ENCODE measurements at regions not wholly inside any gene's neighbourhood (a gene's known extent, or its start where the extent isn't known, plus 50 kb on each side); places are given as distances from the start of the nearest gene placed in this dataset.
A peak's percentile ranks its signal among the peaks of the same experiment; 100 is the strongest.

DNA sequence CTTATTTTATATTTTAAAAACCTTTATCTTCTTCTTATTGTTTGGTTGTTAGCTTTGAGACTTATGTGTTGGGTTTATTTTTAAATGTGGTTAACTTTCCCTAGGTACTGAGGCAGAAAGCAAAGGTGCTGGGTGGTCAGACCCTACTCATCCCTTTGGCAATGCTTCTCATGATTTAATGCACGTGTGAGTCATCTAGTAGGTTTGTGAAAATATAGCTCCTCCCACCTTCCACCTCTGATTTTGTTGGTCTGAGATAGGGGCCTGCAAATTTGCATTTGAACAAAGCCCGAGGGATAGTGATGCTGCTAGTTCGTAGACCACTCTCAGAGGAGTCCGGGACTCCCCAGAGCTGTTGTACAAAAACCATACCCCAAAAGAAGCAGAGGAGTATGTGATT is 771.3 kb upstream of the ARGLU1 start:
- peak; percentile 35 for DNase-seq (ENCODE audit: low read depth)
- H3K4me3 ChIP-seq (ENCODE audit: low read length) = no peak overlapping the region
- TF ChIP-seq, protein P1, sequence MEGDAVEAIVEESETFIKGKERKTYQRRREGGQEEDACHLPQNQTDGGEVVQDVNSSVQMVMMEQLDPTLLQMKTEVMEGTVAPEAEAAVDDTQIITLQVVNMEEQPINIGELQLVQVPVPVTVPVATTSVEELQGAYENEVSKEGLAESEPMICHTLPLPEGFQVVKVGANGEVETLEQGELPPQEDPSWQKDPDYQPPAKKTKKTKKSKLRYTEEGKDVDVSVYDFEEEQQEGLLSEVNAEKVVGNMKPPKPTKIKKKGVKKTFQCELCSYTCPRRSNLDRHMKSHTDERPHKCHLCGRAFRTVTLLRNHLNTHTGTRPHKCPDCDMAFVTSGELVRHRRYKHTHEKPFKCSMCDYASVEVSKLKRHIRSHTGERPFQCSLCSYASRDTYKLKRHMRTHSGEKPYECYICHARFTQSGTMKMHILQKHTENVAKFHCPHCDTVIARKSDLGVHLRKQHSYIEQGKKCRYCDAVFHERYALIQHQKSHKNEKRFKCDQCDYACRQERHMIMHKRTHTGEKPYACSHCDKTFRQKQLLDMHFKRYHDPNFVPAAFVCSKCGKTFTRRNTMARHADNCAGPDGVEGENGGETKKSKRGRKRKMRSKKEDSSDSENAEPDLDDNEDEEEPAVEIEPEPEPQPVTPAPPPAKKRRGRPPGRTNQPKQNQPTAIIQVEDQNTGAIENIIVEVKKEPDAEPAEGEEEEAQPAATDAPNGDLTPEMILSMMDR (IDR thresholded peaks at IDR 0.05; ENCODE audit: insufficient read depth, low read depth, low read length, missing control alignments) = no peak

DNA sequence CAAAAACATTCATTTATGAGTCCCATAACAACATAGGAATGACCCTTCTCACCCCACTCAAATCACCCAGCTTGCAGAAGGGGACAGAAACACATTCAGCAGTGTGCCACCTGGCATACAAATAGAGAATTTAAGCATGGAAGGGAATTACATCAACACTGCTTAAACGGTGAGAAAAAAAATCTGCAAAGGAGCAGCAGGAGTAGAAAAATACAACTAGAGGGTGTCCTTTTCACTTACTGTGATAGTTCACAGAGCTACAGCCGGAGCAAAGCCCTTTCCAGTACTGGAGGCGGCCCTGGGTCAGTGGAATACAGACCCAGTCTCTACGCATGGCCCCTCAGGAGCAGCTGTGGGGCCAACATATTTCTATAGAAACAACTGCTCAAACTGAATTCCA is 764.3 kb upstream of the ARGLU1 start:
- TF ChIP-seq, protein P1 (IDR thresholded peaks at IDR 0.05; ENCODE audit: insufficient read depth, low read depth, low read length, missing control alignments) = no peak
- no peak overlapping the region for H3K4me3 ChIP-seq (ENCODE audit: low read length)
- DNase-seq (ENCODE audit: low read depth) = no peak

DNA sequence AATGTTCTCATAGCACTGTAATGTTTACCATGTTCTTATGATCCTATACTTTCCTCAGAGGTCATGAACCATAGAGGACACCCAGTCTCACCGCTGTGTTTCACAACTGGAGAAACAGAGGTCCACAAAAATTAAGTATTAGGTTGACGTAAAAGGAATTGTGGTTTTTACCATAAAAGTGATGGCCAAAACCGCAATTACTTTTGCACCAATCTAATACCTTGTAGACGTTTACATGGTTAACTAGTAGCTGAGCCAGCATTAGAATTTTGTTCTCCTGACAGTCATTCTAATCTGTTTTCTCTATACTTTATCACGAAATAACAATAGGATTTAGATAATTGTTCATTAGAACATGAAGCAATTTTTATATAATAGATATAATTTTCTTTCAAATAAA is 763.4 kb upstream of the ARGLU1 start:
- H3K4me3 ChIP-seq (ENCODE audit: low read length) = no peak overlapping the region
- DNase-seq (ENCODE audit: low read depth) = no peak
- TF ChIP-seq, protein P1 (IDR thresholded peaks at IDR 0.05; ENCODE audit: insufficient read depth, low read depth, low read length, missing control alignments) = no peak

DNA sequence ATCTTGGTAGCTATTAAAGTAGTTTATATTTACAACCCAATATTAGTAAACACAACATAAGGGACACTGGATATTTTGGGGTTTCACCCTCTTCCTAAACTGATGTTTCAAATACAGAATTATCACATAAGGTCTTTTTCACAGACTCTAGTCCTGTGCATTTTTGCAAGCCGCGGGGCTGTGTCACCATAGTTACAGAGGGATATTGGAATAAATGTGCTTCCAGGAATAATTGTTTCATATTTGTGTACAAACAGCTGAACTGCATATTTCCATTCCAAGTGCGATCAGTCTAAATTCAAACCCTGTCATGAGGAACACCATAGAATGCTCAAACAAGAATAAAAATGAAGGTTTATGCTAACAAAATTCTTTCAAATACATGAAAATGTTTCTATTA is 762.5 kb upstream of the ARGLU1 start:
- H3K4me3 ChIP-seq (ENCODE audit: low read length) = no peak overlapping the region
- DNase-seq (ENCODE audit: low read depth) = no peak
- TF ChIP-seq, protein P1 (IDR thresholded peaks at IDR 0.05; ENCODE audit: insufficient read depth, low read depth, low read length, missing control alignments) = no peak

DNA sequence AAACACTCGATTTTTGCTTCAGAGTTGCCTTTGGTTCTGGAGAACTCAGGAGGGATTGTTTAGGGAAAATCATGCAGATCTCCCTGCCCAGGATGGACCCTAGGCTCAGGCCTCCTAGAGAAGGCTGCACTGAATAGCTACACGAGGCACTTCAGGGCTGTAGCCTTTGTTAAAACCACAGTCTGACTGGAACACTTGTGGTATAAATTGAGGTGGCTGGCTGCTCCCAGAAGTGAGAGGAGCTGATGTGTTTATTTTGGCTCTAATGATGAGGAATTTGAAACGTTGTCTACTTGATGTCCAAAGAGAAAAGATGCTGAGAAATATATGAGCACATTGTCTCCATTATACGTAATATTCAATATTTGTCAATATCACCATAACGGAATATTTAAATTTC is 762.1 kb upstream of the ARGLU1 start:
- no peak overlapping the region for H3K4me3 ChIP-seq (ENCODE audit: low read length)
- no peak for DNase-seq (ENCODE audit: low read depth)
- TF ChIP-seq, protein P1 (IDR thresholded peaks at IDR 0.05; ENCODE audit: insufficient read depth, low read depth, low read length, missing control alignments) = no peak

DNA sequence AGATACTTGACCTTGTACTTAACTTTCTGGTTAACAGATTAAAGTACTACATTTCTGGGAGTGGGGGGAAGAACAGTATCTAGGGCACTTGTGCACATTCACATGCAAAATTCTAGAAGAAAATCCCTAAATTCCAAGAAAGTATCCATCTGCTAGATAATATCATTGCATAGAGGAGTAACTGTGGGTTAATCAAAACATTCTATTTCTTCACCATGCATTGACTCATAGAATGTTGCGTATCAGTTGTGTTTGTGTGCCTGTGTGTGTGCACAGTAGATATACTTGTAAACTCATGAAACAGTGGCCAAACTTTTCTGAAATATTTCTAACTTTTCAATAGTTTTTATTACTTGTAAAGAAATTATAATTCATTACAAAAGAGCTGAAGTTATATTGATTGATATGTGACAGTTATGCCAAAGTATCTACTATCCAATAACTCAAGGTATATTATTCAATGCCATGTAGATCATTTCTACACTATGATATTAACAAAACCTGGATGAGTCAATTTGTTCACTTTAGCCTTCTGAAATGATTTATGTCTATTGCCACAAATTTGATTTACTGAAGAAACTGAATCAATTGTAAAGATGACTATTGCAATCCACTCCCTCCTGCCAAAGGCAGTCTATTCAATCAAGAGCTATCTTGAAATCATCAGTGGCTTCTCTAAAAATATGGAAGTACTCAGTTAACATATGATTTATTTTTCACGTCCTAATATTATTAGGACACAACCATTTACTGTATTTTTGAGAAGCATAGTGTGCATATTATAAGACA is 756.7 kb upstream of the ARGLU1 start:
- TF ChIP-seq, protein P1 (IDR thresholded peaks at IDR 0.05; ENCODE audit: insufficient read depth, low read depth, low read length, missing control alignments) = no peak
- H3K4me3 ChIP-seq (ENCODE audit: low read length) = no peak overlapping the region
- DNase-seq (ENCODE audit: low read depth) = no peak

DNA sequence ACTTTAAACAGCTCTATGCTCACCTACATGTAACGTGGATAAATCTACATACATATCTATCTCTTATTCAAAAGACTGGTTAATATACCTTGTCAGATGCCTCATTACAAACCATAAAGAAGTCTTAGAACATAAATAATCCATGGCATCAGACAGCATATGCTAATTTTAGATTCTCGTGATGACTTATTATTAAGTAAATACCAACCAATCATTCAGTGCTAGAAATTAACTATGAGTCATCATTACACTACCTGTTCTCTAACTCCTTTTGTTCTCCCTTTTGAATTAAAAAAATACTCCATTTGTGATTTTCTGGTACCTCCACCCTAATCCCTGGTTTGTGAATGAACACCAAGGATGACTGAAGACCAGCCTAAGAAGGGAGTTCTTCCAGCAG is 754.3 kb upstream of the ARGLU1 start:
- no peak overlapping the region for H3K4me3 ChIP-seq (ENCODE audit: low read length)
- peak; percentile 56 for DNase-seq (ENCODE audit: low read depth)
- TF ChIP-seq, protein P1 (IDR thresholded peaks at IDR 0.05; ENCODE audit: insufficient read depth, low read depth, low read length, missing control alignments) = no peak
